Stomach (tissue), 4 donors: ENCODE measurements at regions not wholly inside any gene's neighbourhood (a gene's known extent, or its start where the extent isn't known, plus 50 kb on each side); places are given as distances from the start of the nearest gene placed in this dataset.

Source experiments
- CTCF ChIP-seq, 7 experiments: fragments of 450-650 bp in 4 of 7; fragments of 200-600 bp in 3 of 7; sonication (generic) in 3 of 7; IDR thresholded peaks; one replicate each; pipeline ENCODE4 v1.5.1; 2016 to 2019; ENCODE audit warnings: antibody characterized with exemption in 7 of 7, control low read depth in 2 of 7, mild to moderate bottlenecking in 1 of 7
- EP300 ChIP-seq: sonication (generic); formaldehyde crosslinking; IDR thresholded peaks from one replicate; pipeline ENCODE4 v1.6.1; 2017; ENCODE audit warnings: antibody characterized with exemption
- POLR2AphosphoS5 ChIP-seq, 3 donors: sonication (generic); formaldehyde crosslinking; IDR thresholded peaks; one replicate each; pipeline ENCODE4 v1.6.1; 2016; ENCODE audit warnings: antibody characterized with exemption in 3 of 3

GRCh38 chr7:22043367-22043766 is 97.7 kb upstream of the CDCA7L start:
- no peak for TF ChIP-seq CTCF (IDR thresholded peaks at IDR 0.05)
- TF ChIP-seq POLR2AphosphoS5 (IDR thresholded peaks at IDR 0.05), result no peak
- no peak for TF ChIP-seq EP300
